Naive B cell (primary cell): ENCODE measurements at regions not wholly inside any gene's neighbourhood (a gene's known extent, or its start where the extent isn't known, plus 50 kb on each side); places are given as distances from the start of the nearest gene placed in this dataset.
"Not testable (repeated sequence)": the region's sequence is repeated elsewhere in the genome, so short reads cannot be mapped to it uniquely, and the experiment has no call there.

Experiments
- ATAC-seq, 2 donors: fragments of 150-1000 bp; cut with Tn5 transposase; 2 replicates each; pipeline ENCODE4 v1.10.0; 2021; ENCODE audit warnings: low read depth in 2 of 2, mild to moderate bottlenecking in 2 of 2, moderate library complexity in 2 of 2
- DNase-seq: peaks from one replicate; pipeline ENCODE4 v3.0.0; 2022
- H3K27ac Mint-ChIP-seq, 6 donors: one replicate each; pipeline ENCODE4 v1.8.0; 2020 to 2022; ENCODE audit warnings: mild to moderate bottlenecking in 6 of 6, mixed read lengths in 6 of 6, moderate library complexity in 5 of 6, inconsistent platforms in 2 of 6
- H3K27me3 Mint-ChIP-seq, 3 donors: one replicate each; pipeline ENCODE4 v1.8.0; 2021 to 2022; ENCODE audit warnings: mixed read lengths in 3 of 3, mild to moderate bottlenecking in 1 of 3
- H3K36me3 Mint-ChIP-seq, 2 donors: one replicate each; pipeline ENCODE4 v1.8.0; 2020 to 2022; ENCODE audit warnings: mixed read lengths in 2 of 2, inconsistent platforms in 1 of 2, mild to moderate bottlenecking in 1 of 2
- H3K4me1 Mint-ChIP-seq, 3 donors: one replicate each; pipeline ENCODE4 v1.8.0; 2020 to 2022; ENCODE audit warnings: mixed read lengths in 3 of 3, inconsistent platforms in 1 of 3, mild to moderate bottlenecking in 1 of 3, moderate library complexity in 1 of 3
- H3K4me3 Mint-ChIP-seq, 8 donors: one replicate each; pipeline ENCODE4 v1.8.0; 2020 to 2022; ENCODE audit warnings: mild to moderate bottlenecking in 8 of 8, mixed read lengths in 8 of 8, moderate library complexity in 8 of 8, inconsistent platforms in 2 of 8
- H3K9me3 Mint-ChIP-seq, 7 donors: one replicate each; pipeline ENCODE4 v1.8.0; 2020 to 2022; ENCODE audit warnings: mixed read lengths in 7 of 7, mild to moderate bottlenecking in 5 of 7, inconsistent platforms in 2 of 7, moderate library complexity in 1 of 7

DNA sequence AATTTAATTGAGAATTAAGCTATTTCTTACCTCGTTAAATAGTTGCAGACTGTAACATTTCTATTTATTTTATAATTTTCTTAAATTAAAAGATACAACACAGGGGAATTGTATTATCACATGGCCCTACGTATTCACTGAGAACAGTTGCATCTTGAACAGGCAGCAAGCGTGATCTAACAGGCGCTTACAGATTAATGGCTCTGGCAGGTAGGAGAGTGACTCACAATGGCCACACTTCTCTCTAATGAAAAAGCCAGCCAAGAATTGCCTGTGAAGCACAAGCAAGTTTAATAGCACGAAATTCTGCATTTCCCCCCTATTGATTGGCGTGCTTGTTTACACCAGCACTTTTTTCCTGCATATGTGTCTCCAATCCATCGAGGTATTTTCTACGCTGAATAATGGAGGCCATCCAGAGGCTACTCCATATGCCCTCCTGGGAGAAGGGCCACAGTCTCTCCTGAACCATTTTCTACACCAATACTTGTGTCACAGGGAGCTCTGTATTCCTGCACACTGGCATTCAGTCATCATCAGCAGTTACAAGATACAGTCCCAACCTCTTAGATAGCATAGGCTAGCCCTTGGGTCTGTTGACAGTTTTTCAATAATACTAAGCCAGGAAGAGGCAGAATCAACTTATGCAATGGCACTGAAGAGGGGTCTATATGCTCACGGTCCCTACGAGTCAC is 150.6 kb upstream of the PLD5 start:
- DNase-seq (no peak), ATAC-seq (no peak)
- no peaks in the 10 kb centered on the region for H3K36me3 Mint-ChIP-seq
- H3K27ac Mint-ChIP-seq, result no peak overlapping the region
- H3K4me1 Mint-ChIP-seq, result no peaks in the 10 kb centered on the region
- peaks cover 8 to 15% (median 13%) of the 10 kb centered on the region in 3 donors for H3K27me3 Mint-ChIP-seq
- H3K9me3 Mint-ChIP-seq, result peaks cover 0 to 2% (median 0%) of the 10 kb centered on the region in 7 donors
- no peak overlapping the region for H3K4me3 Mint-ChIP-seq

- ATAC-seq (no peak), DNase-seq (no peak)
- peaks cover 8 to 15% (median 13%) of the 10 kb centered on the region in 3 donors for H3K27me3 Mint-ChIP-seq
- no peaks in the 10 kb centered on the region for H3K4me1 Mint-ChIP-seq
- peaks cover 0 to 2% (median 0%) of the 10 kb centered on the region in 7 donors for H3K9me3 Mint-ChIP-seq
- no peak overlapping the region for H3K27ac Mint-ChIP-seq
- H3K4me3 Mint-ChIP-seq, result no peak overlapping the region
- H3K36me3 Mint-ChIP-seq, result no peaks in the 10 kb centered on the region
These were observed 149.2 kb upstream of the PLD5 start for GRCh38 chr1:242673652-242674051.

- H3K4me1 Mint-ChIP-seq, DNase-seq, ATAC-seq, H3K4me3 Mint-ChIP-seq, H3K27ac Mint-ChIP-seq, H3K9me3 Mint-ChIP-seq, H3K36me3 Mint-ChIP-seq: not testable (repeated sequence)
- peaks cover 8 to 15% (median 8%) of the 10 kb centered on the region in 3 donors for H3K27me3 Mint-ChIP-seq
These were observed 148.7 kb upstream of the PLD5 start for GRCh38 chr1:242673165-242673564.

DNA sequence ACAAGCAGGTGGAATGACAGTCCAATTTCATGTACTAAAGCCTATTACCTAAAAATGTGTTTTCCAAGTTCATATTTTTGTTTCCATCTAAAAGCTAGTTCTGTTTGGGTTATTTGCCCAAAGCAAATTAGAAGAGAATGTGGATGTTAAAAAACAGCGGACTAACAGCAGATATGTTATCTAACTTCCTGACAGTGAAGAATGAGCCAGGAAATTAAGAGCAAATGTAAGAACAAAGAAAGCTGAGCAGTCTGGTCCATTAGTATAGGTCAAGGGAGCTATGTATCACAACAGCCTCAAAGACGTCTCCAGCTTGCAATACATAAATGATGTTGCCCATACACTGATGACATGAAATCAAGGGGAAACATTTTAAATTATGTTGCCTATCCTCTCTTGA is 145.5 kb upstream of the PLD5 start:
- peaks cover 0 to 5% of the 10 kb centered on the region in 2 donors for H3K36me3 Mint-ChIP-seq
- H3K27ac Mint-ChIP-seq, result no peak overlapping the region

DNA sequence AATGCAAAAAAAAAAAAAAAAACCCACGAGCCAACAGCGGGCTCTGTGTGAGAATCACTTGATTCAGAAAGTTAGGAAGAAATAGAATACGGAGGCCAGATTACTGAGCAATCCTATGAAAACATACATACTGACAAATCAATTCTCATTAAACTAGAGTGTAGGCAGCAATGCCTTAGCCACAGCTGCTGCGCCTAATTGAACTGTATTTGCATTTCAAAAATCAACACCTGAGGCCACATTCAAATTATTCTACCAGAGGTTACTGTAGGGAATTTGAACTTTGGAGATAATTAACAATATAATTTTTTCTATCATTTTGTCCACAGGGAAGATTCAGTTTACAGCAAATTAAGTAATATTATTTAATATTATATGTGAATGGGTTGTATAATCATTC is 138.4 kb upstream of the PLD5 start:
- Mint-ChIP-seq H3K4me1 (no peaks in the 10 kb centered on the region), H3K36me3 (no peaks in the 10 kb centered on the region), H3K27ac (no peak overlapping the region), H3K4me3 (no peak overlapping the region), H3K27me3 (peaks cover 12 to 20% (median 13%) of the 10 kb centered on the region in 3 donors), H3K9me3 (peaks cover 0 to 2% (median 0%) of the 10 kb centered on the region in 7 donors)
- ATAC-seq (no peak), DNase-seq (no peak)

More for the DNA sequence above, 145.5 kb upstream of the PLD5 start:
- Mint-ChIP-seq H3K9me3 (peaks cover 0 to 8% (median 1%) of the 10 kb centered on the region in 7 donors), H3K4me1 (no peaks in the 10 kb centered on the region), H3K27me3 (peaks cover 0 to 12% (median 8%) of the 10 kb centered on the region in 3 donors), H3K4me3 (no peak overlapping the region)
- DNase-seq (no peak), ATAC-seq (no peak)

DNA sequence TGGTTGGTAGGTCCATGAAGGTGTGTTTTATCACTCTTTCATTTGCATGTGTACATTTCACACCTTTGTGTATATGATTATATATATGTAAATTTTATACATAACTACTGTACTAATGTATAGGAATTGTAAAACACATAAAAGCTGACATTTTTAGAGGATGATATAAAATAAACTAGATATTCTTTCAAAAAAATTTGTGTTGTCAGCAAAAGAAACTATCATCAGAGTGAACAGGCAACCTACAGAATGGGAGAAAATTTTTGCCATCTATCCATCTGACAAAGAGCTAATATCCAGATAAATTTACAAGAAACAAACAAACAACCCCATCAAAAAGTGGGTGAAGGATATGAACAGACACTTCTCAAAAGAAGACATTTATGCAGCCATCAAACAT is 129.3 kb upstream of the PLD5 start:
- H3K27ac Mint-ChIP-seq, H3K36me3 Mint-ChIP-seq, H3K4me3 Mint-ChIP-seq, H3K4me1 Mint-ChIP-seq, DNase-seq, ATAC-seq: not testable (repeated sequence)
- peaks cover 0 to 31% (median 21%) of the 10 kb centered on the region in 7 donors for H3K9me3 Mint-ChIP-seq
- peaks cover 11 to 22% (median 20%) of the 10 kb centered on the region in 3 donors for H3K27me3 Mint-ChIP-seq

GRCh38 chr1:242651817-242652216 is 127.3 kb upstream of the PLD5 start:
- H3K9me3 Mint-ChIP-seq, result peaks cover 0 to 31% (median 21%) of the 10 kb centered on the region in 7 donors
- no peaks in the 10 kb centered on the region for H3K36me3 Mint-ChIP-seq
- H3K4me3 Mint-ChIP-seq, result no peak overlapping the region
- H3K27me3 Mint-ChIP-seq, result peaks cover 17 to 25% (median 22%) of the 10 kb centered on the region in 3 donors
- H3K4me1 Mint-ChIP-seq, result peaks cover 0 to 5% (median 4%) of the 10 kb centered on the region in 3 donors
- ATAC-seq, result no peak
- DNase-seq, result peak; percentile 16
- H3K27ac Mint-ChIP-seq, result peak overlapping the region in 1 of 6 donors; percentile 5

- H3K27me3 Mint-ChIP-seq, result peaks cover 0 to 16% (median 9%) of the 10 kb centered on the region in 3 donors
- H3K4me1 Mint-ChIP-seq, result no peaks in the 10 kb centered on the region
- DNase-seq, result no peak
- peaks cover 0 to 5% (median 0%) of the 10 kb centered on the region in 7 donors for H3K9me3 Mint-ChIP-seq
- no peak overlapping the region for H3K27ac Mint-ChIP-seq
- ATAC-seq, result no peak
- H3K36me3 Mint-ChIP-seq, result no peaks in the 10 kb centered on the region
- H3K4me3 Mint-ChIP-seq, result no peak overlapping the region
These were observed 117.0 kb upstream of the PLD5 start for GRCh38 chr1:242641461-242641860.

DNA sequence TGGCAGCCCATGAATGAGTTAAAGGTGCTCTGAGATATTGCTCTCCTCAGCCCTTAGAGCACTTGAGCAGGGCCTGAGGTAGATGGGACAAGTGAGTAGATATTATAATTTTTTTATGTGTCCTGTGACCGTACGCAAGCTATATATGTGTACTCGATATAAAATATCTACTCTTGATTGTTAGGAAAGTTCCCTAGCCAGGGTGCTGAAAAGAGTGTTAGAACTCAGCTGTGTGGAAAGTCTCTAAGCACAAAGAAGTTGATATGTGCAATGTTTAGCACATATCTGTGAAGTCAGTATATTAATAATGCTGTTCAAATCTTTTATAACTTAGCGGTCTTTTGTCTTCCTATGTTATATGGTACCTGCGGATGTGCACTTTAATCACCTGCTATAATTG is 114.6 kb upstream of the PLD5 start:
- no peaks in the 10 kb centered on the region for H3K36me3 Mint-ChIP-seq
- peaks cover 0 to 3% (median 0%) of the 10 kb centered on the region in 7 donors for H3K9me3 Mint-ChIP-seq
- no peak overlapping the region for H3K4me3 Mint-ChIP-seq
- no peaks in the 10 kb centered on the region for H3K4me1 Mint-ChIP-seq
- no peak for DNase-seq
- no peak for ATAC-seq
- H3K27ac Mint-ChIP-seq, result no peak overlapping the region
- peaks cover 0 to 16% (median 9%) of the 10 kb centered on the region in 3 donors for H3K27me3 Mint-ChIP-seq

GRCh38 chr1:242634732-242635131 is 110.2 kb upstream of the PLD5 start:
- peak overlapping the region in 2 of 6 donors; percentile 16 to 27 for H3K27ac Mint-ChIP-seq
- no peak overlapping the region for H3K4me3 Mint-ChIP-seq
- no peak for ATAC-seq
- no peak for DNase-seq
- H3K27me3 Mint-ChIP-seq, result peaks cover 0 to 19% (median 5%) of the 10 kb centered on the region in 3 donors
- no peaks in the 10 kb centered on the region for H3K36me3 Mint-ChIP-seq
- peaks cover 0 to 5% (median 0%) of the 10 kb centered on the region in 7 donors for H3K9me3 Mint-ChIP-seq
- no peaks in the 10 kb centered on the region for H3K4me1 Mint-ChIP-seq

- no peak overlapping the region for H3K27ac Mint-ChIP-seq
- H3K9me3 Mint-ChIP-seq, result peaks cover 0 to 5% (median 0%) of the 10 kb centered on the region in 7 donors
- no peaks in the 10 kb centered on the region for H3K4me1 Mint-ChIP-seq
- H3K27me3 Mint-ChIP-seq, result peaks cover 5 to 29% (median 9%) of the 10 kb centered on the region in 3 donors
- H3K4me3 Mint-ChIP-seq, result no peak overlapping the region
- no peaks in the 10 kb centered on the region for H3K36me3 Mint-ChIP-seq
- ATAC-seq, result no peak
- DNase-seq, result no peak
These were observed 104.9 kb upstream of the PLD5 start for GRCh38 chr1:242629396-242629795.

DNA sequence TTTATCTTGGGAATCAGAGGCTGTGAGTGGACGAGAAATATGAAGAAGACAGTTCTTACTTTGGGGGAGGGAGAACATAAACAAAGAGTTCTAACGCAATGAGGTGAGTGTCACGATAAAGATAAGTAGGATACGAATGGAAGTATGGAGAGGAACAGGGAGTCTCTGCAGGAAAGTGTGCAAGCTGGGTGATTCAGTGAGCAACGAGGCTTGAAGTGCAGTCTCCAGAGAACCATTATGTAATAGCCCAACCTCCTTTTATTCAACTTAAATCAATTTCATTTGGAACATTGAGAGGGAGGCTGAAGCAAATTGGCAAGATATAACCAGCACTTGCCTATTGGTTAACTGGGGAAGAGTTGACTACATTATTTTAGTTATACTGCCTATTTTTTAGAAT is 99.3 kb upstream of the PLD5 start:
- Mint-ChIP-seq H3K4me3 (no peak overlapping the region), H3K4me1 (peaks cover 0 to 7% (median 4%) of the 10 kb centered on the region in 3 donors), H3K27ac (peak overlapping the region in 1 of 6 donors; percentile 69), H3K27me3 (peaks cover 6 to 27% (median 9%) of the 10 kb centered on the region in 3 donors), H3K36me3 (no peaks in the 10 kb centered on the region), H3K9me3 (peaks cover 2 to 9% (median 5%) of the 10 kb centered on the region in 7 donors)
- ATAC-seq (no peak), DNase-seq (no peak)

DNA sequence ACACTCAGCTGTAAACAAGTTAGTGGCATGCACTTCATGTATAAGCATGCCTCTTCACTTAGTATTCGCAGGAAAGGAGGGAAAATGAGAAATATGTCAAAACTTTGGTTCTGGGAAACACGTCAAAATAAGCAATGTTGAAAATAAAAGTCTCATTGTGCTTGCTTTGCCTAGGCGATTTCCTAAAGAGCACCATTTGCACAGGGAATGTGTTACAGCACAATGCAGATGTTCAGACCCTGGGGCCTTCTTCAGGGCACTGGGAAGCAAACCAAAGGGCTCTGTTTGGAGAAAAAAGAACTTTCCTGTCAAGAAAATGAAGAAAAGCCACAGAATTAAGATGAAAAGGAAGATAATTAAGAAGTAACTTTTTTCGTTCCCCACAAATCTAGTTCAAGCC is 98.6 kb upstream of the PLD5 start:
- Mint-ChIP-seq H3K27ac (no peak overlapping the region), H3K9me3 (peaks cover 3 to 14% (median 7%) of the 10 kb centered on the region in 7 donors), H3K36me3 (no peaks in the 10 kb centered on the region), H3K4me1 (peaks cover 0 to 7% (median 4%) of the 10 kb centered on the region in 3 donors), H3K4me3 (no peak overlapping the region), H3K27me3 (peaks cover 6 to 27% (median 7%) of the 10 kb centered on the region in 3 donors)
- ATAC-seq (no peak), DNase-seq (no peak)

DNA sequence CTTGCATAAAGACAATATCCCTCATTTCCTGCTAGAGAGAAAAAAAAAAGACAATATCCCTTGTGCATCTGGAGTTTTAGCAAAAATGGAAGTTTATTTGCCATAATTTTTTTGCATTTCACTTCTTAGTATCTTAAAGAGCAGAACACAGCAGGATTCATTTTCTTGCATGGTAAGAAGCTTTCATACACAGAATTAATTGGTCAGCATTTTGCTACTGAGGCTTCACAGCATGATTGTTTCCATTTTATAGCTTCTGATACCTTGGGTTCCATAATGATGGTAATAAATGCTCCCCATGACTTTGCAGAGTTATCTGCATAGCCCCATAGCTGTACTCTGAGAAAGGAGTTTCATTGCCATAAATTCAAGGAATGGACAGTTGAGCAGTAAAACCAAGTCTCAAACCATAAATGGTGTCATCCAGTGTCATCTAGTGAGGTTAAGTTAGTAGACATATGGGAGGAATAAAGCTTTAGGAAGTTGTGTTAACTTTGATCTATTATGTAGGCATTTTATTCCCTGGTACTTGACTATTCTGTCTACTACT is 88.8 kb upstream of the PLD5 start:
- Mint-ChIP-seq H3K27ac (peak overlapping the region in 1 of 6 donors; percentile 58), H3K4me3 (no peak overlapping the region), H3K27me3 (peaks cover 20 to 23% (median 21%) of the 10 kb centered on the region in 3 donors), H3K36me3 (no peaks in the 10 kb centered on the region), H3K9me3 (peaks cover 0 to 18% (median 5%) of the 10 kb centered on the region in 7 donors), H3K4me1 (no peaks in the 10 kb centered on the region)
- ATAC-seq (no peak), DNase-seq (no peak)
